Urothelium cell line (cell line): ENCODE measurements at regions not wholly inside any gene's neighbourhood (a gene's known extent, or its start where the extent isn't known, plus 50 kb on each side); places are given as distances from the start of the nearest gene placed in this dataset.

Source experiments
- DNase-seq: peaks from one replicate; pipeline ENCODE4 v3.0.0; 2011; ENCODE audit warnings: low spot score, mixed read lengths
- FAIRE-seq: peaks from 2 replicates; lab custom pipeline; 2011; peaks lifted over from hg19 to GRCh38; lab: Jason Lieb, UNC

DNA sequence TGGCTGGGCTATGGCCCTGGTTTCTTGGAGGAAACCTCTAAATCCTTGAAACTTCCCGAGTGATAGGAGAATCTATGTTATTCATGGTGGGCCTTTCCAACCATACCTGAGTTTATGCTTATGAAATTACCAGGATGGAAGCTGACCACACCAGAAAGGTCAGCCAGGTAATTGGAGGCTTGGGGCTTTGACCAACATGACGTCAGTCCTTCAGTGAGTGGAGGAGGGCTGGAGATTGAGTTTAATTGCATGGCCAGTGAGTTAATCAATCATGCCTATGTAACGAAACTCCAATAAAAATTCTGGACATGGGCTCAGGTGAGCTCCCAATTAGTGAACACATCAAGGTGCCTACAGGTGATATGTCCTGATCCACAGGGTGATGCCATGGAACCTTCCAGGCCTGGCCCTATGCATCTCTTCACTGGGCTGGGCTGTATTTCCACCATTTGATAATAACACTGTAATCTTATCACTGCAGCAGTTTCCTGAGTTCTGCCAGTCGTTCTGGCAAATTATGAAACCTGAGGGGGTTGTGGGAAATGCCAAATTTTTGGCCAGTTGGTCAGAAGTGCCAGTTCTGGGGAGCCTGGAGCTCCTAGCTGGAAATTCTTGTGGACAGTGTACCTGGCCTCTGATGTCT is 106.5 kb downstream of the CDH26 start:
- FAIRE-seq (no peak), DNase-seq (no peak)

DNA sequence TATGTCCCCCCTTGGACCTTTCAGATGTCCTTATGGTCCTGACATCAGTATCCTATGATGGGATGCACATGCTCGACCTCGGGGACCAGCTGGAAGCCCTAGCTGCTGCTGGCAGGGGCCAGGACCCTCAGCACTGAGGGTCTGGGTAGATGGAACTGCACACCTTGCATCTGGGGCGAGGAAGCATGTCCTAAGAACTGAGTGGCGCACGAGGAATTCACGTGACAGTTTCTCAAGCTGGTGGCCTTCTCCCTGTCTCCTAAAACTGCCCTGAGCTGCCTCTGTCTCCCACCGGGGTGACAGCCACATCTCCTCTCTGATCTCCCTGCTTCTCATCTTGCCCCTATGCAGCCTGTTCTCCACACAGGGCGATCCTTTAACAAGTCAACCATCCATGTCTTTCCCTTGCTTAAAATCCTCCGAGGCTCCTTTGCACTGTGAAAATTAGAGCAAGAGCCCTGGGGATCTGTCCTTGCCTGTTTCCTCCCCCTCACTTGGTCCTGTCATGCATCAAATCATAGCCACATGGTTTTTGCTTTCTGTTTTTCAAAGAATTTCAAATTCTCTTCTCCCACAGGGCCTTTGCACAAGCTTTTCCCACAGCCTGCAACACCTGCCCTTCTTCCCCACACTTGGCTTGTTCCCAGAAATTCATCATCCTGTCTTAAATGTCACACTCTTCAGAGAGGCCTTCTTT is 107.7 kb downstream of the CDH26 start:
- FAIRE-seq (no peak), DNase-seq (no peak)

GRCh38 chr20:60066438-60066823 is 108.2 kb downstream of the CDH26 start:
- no peak for DNase-seq
- FAIRE-seq: no peak

GRCh38 chr20:60068509-60068908 is 110.3 kb downstream of the CDH26 start:
- FAIRE-seq (no peak), DNase-seq (no peak)

DNA sequence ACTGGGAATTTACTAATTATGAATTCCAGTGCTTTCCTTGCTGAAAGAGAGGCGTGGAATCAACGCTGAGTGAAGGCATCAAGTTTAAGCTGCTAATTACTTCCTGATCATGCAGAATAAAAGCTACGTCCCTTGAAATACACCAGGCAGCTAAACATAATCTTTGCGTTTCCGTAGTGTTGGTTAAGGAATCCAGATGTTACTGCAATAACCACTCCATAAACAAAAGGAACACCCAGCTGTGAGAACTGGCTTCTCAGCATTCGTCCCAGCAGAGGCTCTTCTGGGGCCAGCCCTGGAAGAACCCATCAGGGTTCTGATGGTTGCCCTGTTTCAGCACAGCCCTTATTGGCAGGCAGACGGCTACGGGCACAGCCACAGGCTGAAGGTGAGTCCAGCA is 111.4 kb downstream of the CDH26 start:
- FAIRE-seq (no peak), DNase-seq (no peak)

GRCh38 chr20:60070791-60071190 is 112.6 kb downstream of the CDH26 start:
- DNase-seq: no peak
- FAIRE-seq: no peak

DNA sequence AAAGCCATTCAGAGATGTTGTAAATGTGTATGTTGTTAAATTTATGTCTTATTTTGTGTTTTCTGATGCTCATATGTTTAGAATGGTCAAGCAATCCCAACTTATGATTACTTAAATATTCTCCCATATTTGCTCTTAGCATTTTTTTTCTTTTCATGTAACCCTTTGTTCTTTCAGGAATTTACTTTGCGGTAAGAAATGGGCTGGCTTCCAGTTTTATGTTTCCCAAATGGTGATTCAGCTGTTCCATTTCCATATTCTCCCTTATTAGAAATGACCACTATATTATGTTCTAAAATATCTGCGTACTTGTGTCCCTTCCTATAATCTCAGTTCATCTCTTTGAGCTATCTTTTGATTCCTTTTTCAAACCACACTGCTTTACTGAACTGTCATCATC is 113.7 kb downstream of the CDH26 start:
- DNase-seq (peak; percentile 44), FAIRE-seq (no peak)

- DNase-seq (no peak), FAIRE-seq (no peak)
Measured at GRCh38 chr20:60073086-60073485, 114.9 kb downstream of the CDH26 start.

- FAIRE-seq (no peak), DNase-seq (no peak)
Measured at GRCh38 chr20:60073504-60073903, 115.3 kb downstream of the CDH26 start.

- DNase-seq (no peak), FAIRE-seq (no peak)
Measured at GRCh38 chr20:60074276-60074675, 116.1 kb downstream of the CDH26 start.

DNA sequence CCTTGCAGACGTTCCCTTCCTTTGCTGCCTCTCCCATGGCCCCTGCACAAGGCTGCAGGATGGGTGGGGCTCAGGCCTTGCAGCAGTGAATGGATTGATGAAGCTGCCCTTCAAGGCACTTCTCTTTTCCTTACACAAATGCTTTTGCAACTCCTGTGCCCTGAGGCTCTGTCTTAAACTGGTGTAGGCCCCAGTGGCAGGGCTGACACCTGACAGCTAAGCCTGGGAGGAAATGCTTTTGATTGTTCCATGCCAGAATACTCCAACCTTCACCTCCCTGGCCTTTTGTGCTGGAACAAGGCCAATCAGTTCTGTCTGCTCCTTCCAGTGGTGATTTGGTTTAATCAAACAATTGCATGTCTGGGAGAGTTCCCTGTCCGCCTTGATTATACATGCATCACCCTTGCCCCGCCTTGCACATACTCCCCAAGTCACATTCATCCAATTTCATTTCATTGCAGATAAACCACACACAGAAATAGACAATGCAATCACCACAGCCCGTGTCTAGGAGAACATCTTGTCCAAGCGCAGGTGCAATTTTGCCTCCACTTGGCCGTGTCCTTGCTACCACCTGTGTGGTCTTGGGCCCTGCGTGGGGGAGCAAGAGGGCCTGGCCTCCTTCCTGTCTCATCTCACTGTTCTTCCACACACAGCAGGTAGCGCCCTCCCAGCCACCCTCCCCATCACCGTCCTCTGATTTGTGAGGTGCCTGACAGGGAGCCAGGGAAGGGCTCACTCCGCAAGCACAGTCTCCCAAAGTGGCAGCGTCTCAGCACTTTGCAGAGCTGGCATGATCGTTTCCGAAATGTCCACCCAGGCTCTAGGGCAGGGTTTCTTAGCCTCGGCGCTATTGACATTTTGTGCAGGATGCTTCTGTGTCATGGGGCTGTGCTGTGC is 120.4 kb downstream of the CDH26 start:
- FAIRE-seq: no peak
- DNase-seq: no peak

- no peak for FAIRE-seq
- DNase-seq: no peak
Measured at GRCh38 chr20:60080401-60080800, 122.2 kb downstream of the CDH26 start.

- DNase-seq (no peak), FAIRE-seq (no peak)
Measured at GRCh38 chr20:60085551-60086132, 127.4 kb downstream of the CDH26 start.

GRCh38 chr20:60086821-60087562 is 128.8 kb downstream of the CDH26 start:
- no peak for FAIRE-seq
- no peak for DNase-seq

DNA sequence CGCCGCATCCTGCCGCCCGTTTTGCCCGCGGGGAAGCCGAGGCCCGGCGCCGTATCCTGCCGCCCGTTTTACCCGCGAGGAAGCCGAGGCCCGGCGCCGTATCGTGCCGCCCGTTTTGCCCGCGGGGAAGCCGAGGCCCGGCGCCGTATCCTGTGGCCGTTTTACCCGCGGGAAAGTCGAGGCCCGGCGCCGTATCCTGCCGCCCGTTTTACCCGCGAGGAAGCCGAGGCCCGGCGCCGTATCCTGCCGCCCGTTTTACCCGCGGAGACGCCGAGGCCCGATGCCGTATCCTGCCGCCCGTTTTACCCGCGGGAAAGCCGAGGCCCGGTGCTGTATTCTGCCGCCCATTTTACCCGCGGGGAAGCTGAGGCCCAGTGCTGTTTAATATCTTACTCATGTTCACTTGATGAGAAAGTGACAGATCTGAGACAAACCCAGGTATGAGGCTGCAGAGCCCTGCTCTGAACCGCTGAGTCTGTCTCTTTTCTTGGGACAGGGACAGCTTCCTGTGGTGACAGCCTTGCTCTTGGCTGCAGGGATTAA is 129.4 kb downstream of the CDH26 start:
- DNase-seq (no peak), FAIRE-seq (no peak)

DNA sequence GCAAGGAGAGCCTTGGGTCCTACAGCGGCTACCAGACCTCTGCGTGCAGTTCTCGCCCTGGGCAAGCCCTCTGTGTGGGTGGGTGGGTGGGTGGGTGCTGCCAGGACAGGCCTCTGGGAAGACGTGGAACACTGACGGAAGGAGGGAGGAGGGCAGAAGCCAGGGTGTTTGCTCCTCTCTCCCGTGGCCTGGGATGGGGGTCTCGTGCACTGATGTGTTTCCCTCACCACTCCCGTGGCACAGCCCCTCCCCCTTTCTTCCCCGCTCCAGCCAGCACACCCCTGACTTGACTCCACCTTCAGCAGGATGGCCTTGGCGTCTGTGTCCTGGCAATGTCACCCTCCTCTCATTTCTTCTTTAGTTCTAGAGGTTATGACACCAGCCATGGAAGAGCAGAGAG is 130.0 kb downstream of the CDH26 start:
- FAIRE-seq: no peak

DNA sequence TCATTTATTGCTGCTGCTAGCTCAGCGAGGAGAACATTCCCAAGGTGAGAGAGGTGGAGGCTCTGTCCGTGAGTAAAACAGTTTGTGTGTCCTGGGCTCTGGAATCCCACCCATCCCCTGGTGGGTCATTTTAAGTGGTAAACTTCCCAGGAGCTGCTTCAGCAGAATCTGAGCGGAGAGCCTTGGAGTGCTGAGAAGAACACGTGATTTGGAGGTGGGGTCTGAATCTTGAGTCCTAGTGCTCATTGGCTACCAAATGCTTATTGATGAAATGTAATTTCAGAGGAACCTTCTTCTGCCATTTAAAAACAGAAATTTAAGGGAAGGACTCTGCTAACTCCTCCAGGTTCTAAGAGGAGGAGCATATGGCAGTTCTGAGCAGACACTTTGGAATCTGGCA is 132.4 kb downstream of the CDH26 start:
- FAIRE-seq (no peak), DNase-seq (no peak)

More for the DNA sequence above, 130.0 kb downstream of the CDH26 start:
- no peak for DNase-seq

GRCh38 chr20:60091305-60091704 is 133.1 kb downstream of the CDH26 start:
- no peak for FAIRE-seq
- DNase-seq: no peak

- FAIRE-seq (no peak), DNase-seq (no peak)
Measured at GRCh38 chr20:60091861-60092260, 133.6 kb downstream of the CDH26 start.

- DNase-seq (no peak), FAIRE-seq (no peak)
Measured at GRCh38 chr20:60092729-60093128, 134.5 kb downstream of the CDH26 start.
